Posterior vena cava (tissue), 2 donors: ENCODE measurements at regions not wholly inside any gene's neighbourhood (a gene's known extent, or its start where the extent isn't known, plus 50 kb on each side); places are given as distances from the start of the nearest gene placed in this dataset.
A peak's percentile ranks its signal among the peaks of the same experiment; 100 is the strongest.
"Not testable (repeated sequence)": the region's sequence is repeated elsewhere in the genome, so short reads cannot be mapped to it uniquely, and the experiment has no call there.

Source experiments
- DNase-seq: peaks from one replicate; pipeline ENCODE4 v3.0.0-alpha.2; 2020; ENCODE audit warnings: low spot score
- intact Hi-C, 2 donors: fragments of 100-400 bp; cut with DNase I; formaldehyde crosslinking; loops; one replicate each; pipeline versions ENCODE4 v1.14.1 to v1.14.2; 2022 to 2023
- donor health status: DM: yes; HTN: yes; CAD: no.
- donor health status: DM: yes; HTN: yes; CAD: no.

GRCh38 chrX:75673468-75673867 lies 111.6 kb downstream of the MAGEE2 start:
- no peak for DNase-seq
- intact Hi-C loops: no loop called here

DNA sequence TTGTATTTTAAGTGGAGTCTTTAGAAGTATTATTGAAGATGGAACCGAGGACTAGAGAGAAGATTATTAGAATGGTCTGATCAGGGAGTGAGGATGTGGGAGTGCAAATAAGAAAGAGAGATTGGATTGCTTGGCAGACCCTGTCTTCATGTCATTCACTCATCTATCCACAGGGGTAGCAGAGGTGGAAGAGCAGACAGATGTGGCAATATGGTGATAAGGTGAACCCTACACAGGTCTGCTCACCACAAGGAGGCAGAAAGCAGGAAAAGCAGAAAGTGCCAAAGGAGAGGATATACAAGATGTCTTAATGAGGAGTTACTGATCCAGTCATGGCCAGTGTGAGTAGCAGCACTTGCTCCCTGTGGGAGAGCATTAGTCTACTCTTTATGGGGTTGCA lies 129.4 kb downstream of the MAGEE2 start:
- intact Hi-C loops: no loop called here
- no peak for DNase-seq

DNA sequence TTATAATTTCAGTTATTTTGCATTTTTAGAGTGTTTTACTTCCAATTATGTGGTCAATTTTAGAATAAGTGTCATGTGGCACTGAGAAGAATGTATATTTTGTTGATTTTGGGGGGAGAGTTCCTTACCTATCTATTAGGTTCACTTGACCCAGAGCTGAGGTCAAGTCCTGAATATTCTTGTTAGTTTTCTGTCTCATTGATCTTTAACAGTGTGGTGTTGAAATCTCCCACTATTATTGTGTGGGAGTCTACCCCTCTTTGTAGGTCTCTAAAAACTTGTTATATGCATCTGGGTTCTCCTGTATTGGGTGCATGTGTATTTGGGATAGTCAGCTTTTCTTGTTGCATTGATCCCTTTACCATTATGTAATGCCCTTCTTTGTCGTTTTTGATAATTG lies 127.0 kb upstream of the ZDHHC15 start:
- intact Hi-C loops: no loop called here
- no peak for DNase-seq

DNA sequence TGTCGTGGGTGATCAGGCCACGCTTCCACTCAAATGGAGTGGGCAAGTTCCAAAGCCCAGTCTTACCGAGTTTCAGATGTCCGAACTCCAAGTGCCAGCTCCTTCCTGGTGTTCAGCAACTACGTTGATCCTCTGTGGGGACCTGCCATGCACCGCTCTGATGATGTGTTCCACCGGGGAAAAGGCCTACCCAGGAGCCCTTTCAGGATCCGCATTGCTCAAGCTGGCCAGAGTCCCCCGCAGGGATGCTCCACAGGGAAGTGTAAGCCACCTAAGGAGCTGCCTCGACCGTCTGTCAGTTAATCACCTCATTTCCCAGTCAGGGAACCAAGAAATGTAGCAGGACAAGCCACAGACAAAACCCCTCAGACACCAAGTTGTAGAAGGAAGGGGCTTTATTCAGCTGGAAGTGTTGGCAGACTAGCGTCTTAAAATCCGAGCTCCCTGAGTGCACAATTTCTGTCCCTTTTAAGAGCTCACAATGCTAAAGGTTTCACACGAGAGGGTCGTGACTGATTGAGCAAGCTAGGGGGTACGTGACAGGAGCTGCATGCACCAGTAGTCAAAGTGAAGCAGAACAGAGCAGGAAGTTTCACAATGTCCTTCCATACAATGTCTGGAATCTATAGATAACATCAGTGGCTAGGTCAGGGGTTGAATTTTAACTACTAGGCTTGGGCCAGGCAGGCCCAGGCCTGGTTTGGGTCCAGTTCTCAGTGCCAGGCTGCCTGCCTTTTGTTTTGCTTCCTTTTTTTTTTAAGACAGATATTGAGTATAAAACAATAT lies 126.2 kb upstream of the ZDHHC15 start:
- DNase-seq: no peak
- intact Hi-C loops: no loop called here

- intact Hi-C loops: no loop called here
- DNase-seq: no peak
Measured at GRCh38 chrX:75642811-75643361, 120.0 kb upstream of the ZDHHC15 start.

GRCh38 chrX:75638332-75638731 lies 115.5 kb upstream of the ZDHHC15 start:
- DNase-seq: no peak
- intact Hi-C loops: no loop called here

GRCh38 chrX:75625232-75625631 lies 102.4 kb upstream of the ZDHHC15 start:
- intact Hi-C loops: no loop called here
- no peak for DNase-seq

GRCh38 chrX:75623535-75623934 lies 100.7 kb upstream of the ZDHHC15 start:
- no peak for DNase-seq
- intact Hi-C loops: no loop called here

DNA sequence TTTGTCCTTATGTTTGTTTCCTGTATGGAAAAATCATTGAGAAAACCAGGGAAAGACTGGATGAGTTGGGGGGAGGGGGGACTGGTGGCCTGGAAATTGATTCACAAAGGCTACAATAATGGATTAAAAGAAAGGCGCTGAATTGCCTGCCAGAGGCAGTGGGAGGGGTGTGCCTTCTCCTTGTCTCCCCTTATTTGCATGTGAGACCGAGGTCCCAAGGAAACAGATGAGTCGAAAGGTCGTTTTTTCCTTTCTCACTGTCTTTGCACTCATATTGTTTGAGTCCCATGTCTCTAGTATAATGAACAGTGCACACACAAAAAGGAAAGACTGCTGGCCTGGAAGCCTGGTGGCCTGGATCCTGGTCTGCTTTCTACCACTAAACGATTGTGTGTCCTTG lies 86.6 kb upstream of the ZDHHC15 start:
- intact Hi-C loops: no loop called here
- DNase-seq: no peak

DNA sequence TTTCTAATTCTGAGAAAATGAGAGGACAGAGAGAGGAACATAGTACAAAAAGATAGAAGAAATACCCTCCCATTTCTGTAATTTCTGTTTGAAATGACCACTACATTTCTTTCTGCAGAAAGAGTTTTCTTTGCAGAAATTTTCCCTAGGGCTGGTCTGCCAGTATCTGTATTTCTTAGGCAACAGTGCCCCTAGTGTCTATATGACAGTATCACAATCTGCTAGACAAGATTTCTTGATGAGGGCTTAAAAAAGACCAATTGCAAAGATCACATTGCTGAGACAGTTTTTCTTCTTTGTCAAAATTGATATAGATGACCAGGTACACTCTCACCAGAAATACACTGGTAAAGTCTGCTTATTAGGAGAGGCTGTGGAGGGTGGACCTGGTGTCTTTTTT lies 81.0 kb upstream of the ZDHHC15 start:
- no peak for DNase-seq
- intact Hi-C loops: no loop called here

DNA sequence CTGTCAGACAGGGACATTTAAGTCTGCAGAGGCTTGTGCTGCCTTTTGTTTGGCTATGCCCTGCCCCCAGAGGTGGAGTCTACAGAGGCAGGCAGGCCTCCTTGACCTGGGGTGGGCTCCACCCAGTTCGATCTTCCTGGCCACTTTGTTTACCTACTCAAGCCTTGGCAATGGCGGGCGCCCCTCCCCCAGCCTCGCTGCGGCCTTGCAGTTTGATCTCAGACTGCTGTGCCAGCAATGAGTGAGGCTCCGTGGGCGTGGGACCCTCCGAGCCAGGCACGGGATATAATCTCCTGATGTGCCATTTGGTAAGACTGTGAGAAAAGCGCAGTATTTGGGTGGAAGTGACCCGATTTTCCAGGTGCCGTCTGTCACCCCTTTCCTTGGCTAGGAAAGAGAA lies 79.2 kb upstream of the ZDHHC15 start:
- peak; percentile 52 for DNase-seq
- intact Hi-C loops: not testable (repeated sequence)

DNA sequence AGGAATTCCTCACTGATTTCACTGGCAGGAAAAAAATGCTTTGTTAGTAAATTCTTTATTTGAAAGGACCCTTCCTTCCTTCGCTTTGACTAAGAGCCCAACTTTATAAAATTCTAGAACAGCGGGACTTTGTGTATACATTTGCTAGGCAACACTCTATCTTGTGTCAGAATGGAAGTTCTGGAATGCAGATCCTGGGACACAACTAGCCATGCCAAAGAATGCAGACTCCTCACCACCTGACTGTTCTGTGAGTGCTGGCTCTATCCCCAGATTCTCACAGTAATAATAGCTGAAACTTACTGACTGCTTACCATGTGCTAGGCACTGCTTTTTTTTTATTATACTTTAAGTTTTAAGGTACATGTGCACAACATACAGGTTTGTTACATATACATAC lies 73.3 kb upstream of the ZDHHC15 start:
- intact Hi-C loops: no loop called here
- no peak for DNase-seq

DNA sequence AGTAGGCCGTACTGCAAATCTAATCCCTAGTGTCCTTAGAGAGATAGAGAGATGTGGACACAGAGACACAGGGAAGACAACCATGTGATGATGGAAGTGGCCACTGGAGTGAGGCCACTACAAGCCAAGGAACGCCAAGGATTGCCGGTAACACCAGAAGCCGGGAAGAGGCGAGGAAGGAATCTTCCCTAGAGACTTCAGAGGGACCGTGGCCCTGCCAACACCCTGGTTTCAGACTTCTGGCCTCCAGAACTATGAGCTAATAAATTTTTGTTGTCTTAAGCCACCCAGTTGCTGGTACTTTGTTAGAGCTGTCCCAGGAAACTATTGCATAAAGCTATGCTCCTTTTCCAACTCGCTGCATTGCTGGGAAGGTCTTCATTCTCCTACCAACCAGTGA lies 70.3 kb upstream of the ZDHHC15 start:
- peak; percentile 51 for DNase-seq
- intact Hi-C loops: not testable (repeated sequence)

DNA sequence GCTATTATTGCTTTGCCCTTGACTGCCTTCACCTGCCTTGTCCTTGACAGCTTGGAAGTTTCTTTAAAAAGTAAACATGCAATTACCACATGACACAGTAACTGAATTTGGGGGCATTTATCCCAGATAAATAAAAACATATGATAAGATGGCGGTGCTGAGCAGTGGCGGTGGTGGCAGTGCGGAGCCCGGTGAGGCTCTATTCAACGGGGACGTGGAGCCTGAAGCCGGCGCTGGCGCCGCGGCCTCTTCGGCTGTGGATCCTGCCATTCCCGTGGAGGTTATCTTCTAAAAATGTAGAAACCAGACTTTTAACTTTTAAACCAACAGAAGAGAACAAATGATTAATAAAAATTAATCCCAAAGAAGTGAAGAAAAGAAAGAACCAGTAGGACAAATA lies 59.7 kb upstream of the ZDHHC15 start:
- DNase-seq: peak; percentile 41
- intact Hi-C loops: no loop called here
